NCI-H1436 treated with DMSO at 0.1 percent for 48 hours (cell line): ENCODE measurements at regions not wholly inside any gene's neighbourhood (a gene's known extent, or its start where the extent isn't known, plus 50 kb on each side); places are given as distances from the start of the nearest gene placed in this dataset.
"Not testable (repeated sequence)": the region's sequence is repeated elsewhere in the genome, so short reads cannot be mapped to it uniquely, and the experiment has no call there.

Experiments used
- DNase-seq: peaks from one replicate; lab custom pipeline; 2025; lab: John Stamatoyannopoulos, UW

GRCh38 chr1:238364214-238364892 lies 473.6 kb upstream of the ZP4 start:
- no peak for DNase-seq

- no peak for DNase-seq
Measured at GRCh38 chr1:238360474-238360873, 469.8 kb upstream of the ZP4 start.

- DNase-seq: no peak
Measured at GRCh38 chr1:238350471-238350870, 459.7 kb upstream of the ZP4 start.

GRCh38 chr1:238346340-238346739 lies 455.6 kb upstream of the ZP4 start:
- no peak for DNase-seq

GRCh38 chr1:238345837-238346236 lies 455.1 kb upstream of the ZP4 start:
- no peak for DNase-seq

GRCh38 chr1:238343852-238344251 lies 453.1 kb upstream of the ZP4 start:
- DNase-seq: no peak

- DNase-seq: no peak
Measured at GRCh38 chr1:238341395-238341794, 450.7 kb upstream of the ZP4 start.

GRCh38 chr1:238340989-238341388 lies 450.3 kb upstream of the ZP4 start:
- DNase-seq: no peak

GRCh38 chr1:238336531-238336930 lies 445.8 kb upstream of the ZP4 start:
- no peak for DNase-seq

GRCh38 chr1:238334170-238334569 lies 443.4 kb upstream of the ZP4 start:
- no peak for DNase-seq

GRCh38 chr1:238331557-238331956 lies 440.8 kb upstream of the ZP4 start:
- no peak for DNase-seq

- DNase-seq: no peak
Measured at GRCh38 chr1:238329671-238330070, 438.9 kb upstream of the ZP4 start.

GRCh38 chr1:238327033-238327432 lies 436.3 kb upstream of the ZP4 start:
- not testable (repeated sequence) for DNase-seq

GRCh38 chr1:238326479-238326878 lies 435.8 kb upstream of the ZP4 start:
- DNase-seq: not testable (repeated sequence)

GRCh38 chr1:238324211-238324864 lies 433.6 kb upstream of the ZP4 start:
- DNase-seq: no peak

- no peak for DNase-seq
Measured at GRCh38 chr1:238323490-238323889, 432.8 kb upstream of the ZP4 start.

GRCh38 chr1:238319957-238320356 lies 429.2 kb upstream of the ZP4 start:
- no peak for DNase-seq

GRCh38 chr1:238318294-238319110 lies 427.8 kb upstream of the ZP4 start:
- DNase-seq: no peak

GRCh38 chr1:238312969-238313368 lies 422.2 kb upstream of the ZP4 start:
- DNase-seq: no peak

GRCh38 chr1:238306411-238306810 lies 415.7 kb upstream of the ZP4 start:
- DNase-seq: no peak

- DNase-seq: no peak
Measured at GRCh38 chr1:238302646-238303045, 411.9 kb upstream of the ZP4 start.

- DNase-seq: no peak
Measured at GRCh38 chr1:238296371-238296770, 405.6 kb upstream of the ZP4 start.

- DNase-seq: no peak
Measured at GRCh38 chr1:238293075-238293474, 402.4 kb upstream of the ZP4 start.
